Right lobe of liver (tissue), 6 donors: ENCODE measurements at regions not wholly inside any gene's neighbourhood (a gene's known extent, or its start where the extent isn't known, plus 50 kb on each side); places are given as distances from the start of the nearest gene placed in this dataset.

ENCODE experiments used
- ATAC-seq, 4 donors: fragments of 200-7000 bp; cut with Tn5 transposase; one replicate each; pipeline ENCODE4 v1.9.1; 2020; ENCODE audit warnings: mild to moderate bottlenecking in 4 of 4, moderate library complexity in 4 of 4
- DNase-seq, 3 donors: peaks; one replicate each; pipeline ENCODE4 v3.0.0-alpha.2; 2020
- H3K27ac ChIP-seq, 3 donors: fragments of 200-600 bp; one replicate each; pipeline ENCODE4 v1.8.0; 2022
- H3K27me3 ChIP-seq, 2 donors: fragments of 200-600 bp; one replicate each; pipeline ENCODE4 v1.8.0; 2022
- H3K36me3 ChIP-seq, 4 donors: fragments of 200-600 bp; sonication (generic) in 1 of 4; one replicate each; pipeline versions ENCODE4 v1.5.1 to v1.8.0; 2017 to 2022; ENCODE audit warnings: control low read depth in 1 of 4
- H3K4me1 ChIP-seq, 4 donors: fragments of 200-600 bp; sonication (generic) in 1 of 4; one replicate each; pipeline versions ENCODE4 v1.5.1 to v1.8.0; 2017 to 2022; ENCODE audit warnings: control low read depth in 1 of 4
- H3K4me3 ChIP-seq, 3 donors: fragments of 200-600 bp; one replicate each; pipeline ENCODE4 v1.8.0; 2022
- H3K9me3 ChIP-seq, 4 donors: fragments of 200-600 bp; sonication (generic) in 1 of 4; one replicate each; pipeline versions ENCODE4 v1.5.1 to v1.8.0; 2017 to 2022; ENCODE audit warnings: control low read depth in 1 of 4
- CTCF ChIP-seq, 4 donors: fragments of 200-600 bp in 3 of 4; fragments of 450-650 bp in 1 of 4; IDR thresholded peaks; one replicate each; pipeline versions ENCODE4 v1.5.1 to v1.8.0; 2016 to 2022; ENCODE audit warnings: antibody characterized with exemption in 4 of 4, mild to moderate bottlenecking in 2 of 4
- POLR2A ChIP-seq: fragments of 450-650 bp; IDR thresholded peaks from one replicate; pipeline ENCODE4 v1.6.1; 2017; ENCODE audit warnings: antibody characterized with exemption, mild to moderate bottlenecking
- WGBS: methylation state at CpG from one replicate; pipeline ENCODE4 v1.1.6; 2018; ENCODE audit warnings: low coverage, low lambda C conversion rate; ENCODE audit not compliant: insufficient coverage; ENCODE audit errors: missing lambda C conversion rate; 5-methylcytosine and 5-hydroxymethylcytosine counted together
- intact Hi-C, 2 donors: fragments of 100-400 bp; cut with DNase I; formaldehyde crosslinking; loops; one replicate each; pipeline versions ENCODE4 v1.11.2 to v1.14.1; 2022
- donor health status: DM: no; HTN: yes; CAD: no.
- donor health status: DM: no; HTN: no; CAD: no.
- donor health status: DM: no; HTN: no; CAD: no.
- donor health status: DM: no; HTN: yes; CAD: no.
- donor health status: DM: no; HTN: yes; CAD: no.

- H3K4me1 ChIP-seq = no peaks in the 10 kb centered on the region
- no peak overlapping the region for H3K4me3 ChIP-seq
- intact Hi-C loops = no loop called here
- ATAC-seq = no peak
- no peaks in the 10 kb centered on the region for H3K27me3 ChIP-seq
- DNase-seq = no peak
- 55% methylated on average over 4 of the region's 4 CpGs for WGBS
- no peaks in the 10 kb centered on the region for H3K36me3 ChIP-seq
- H3K27ac ChIP-seq = no peak overlapping the region
- H3K9me3 ChIP-seq = no peaks in the 10 kb centered on the region
- TF ChIP-seq POLR2A = no peak
- no peak for TF ChIP-seq CTCF (IDR thresholded peaks at IDR 0.05)
These were observed 413.6 kb downstream of the ENC1 start for GRCh38 chr5:74226716-74227485.

GRCh38 chr5:74225587-74225986 lies 414.9 kb downstream of the ENC1 start:
- no peak for TF ChIP-seq CTCF (IDR thresholded peaks at IDR 0.05)
- TF ChIP-seq POLR2A = no peak
- ATAC-seq (no peak), DNase-seq (no peak)
- Histone ChIP-seq H3K4me1 (no peaks in the 10 kb centered on the region), H3K27me3 (no peaks in the 10 kb centered on the region), H3K4me3 (no peak overlapping the region), H3K27ac (no peak overlapping the region), H3K9me3 (no peaks in the 10 kb centered on the region), H3K36me3 (no peaks in the 10 kb centered on the region)
- intact Hi-C loops = no loop called here

- ATAC-seq (no peak), DNase-seq (no peak)
- no peaks in the 10 kb centered on the region for H3K36me3 ChIP-seq
- no peak overlapping the region for H3K27ac ChIP-seq
- H3K4me3 ChIP-seq = no peak overlapping the region
- no peaks in the 10 kb centered on the region for H3K27me3 ChIP-seq
- intact Hi-C loops = no loop called here
- no peaks in the 10 kb centered on the region for H3K9me3 ChIP-seq
- TF ChIP-seq POLR2A (no peak), CTCF (IDR thresholded peaks at IDR 0.05) (no peak)
- no peaks in the 10 kb centered on the region for H3K4me1 ChIP-seq
These were observed 416.2 kb downstream of the ENC1 start for GRCh38 chr5:74224331-74224730.

- Histone ChIP-seq H3K4me3 (no peak overlapping the region), H3K9me3 (no peaks in the 10 kb centered on the region), H3K27ac (no peak overlapping the region), H3K27me3 (no peaks in the 10 kb centered on the region), H3K36me3 (no peaks in the 10 kb centered on the region), H3K4me1 (no peaks in the 10 kb centered on the region)
- WGBS = 50% methylated on average over 1 of the region's 1 CpG
- no peak for ATAC-seq
- intact Hi-C loops = no loop called here
- TF ChIP-seq POLR2A (no peak), CTCF (IDR thresholded peaks at IDR 0.05) (no peak)
- no peak for DNase-seq
These were observed 417.7 kb downstream of the ENC1 start for GRCh38 chr5:74222806-74223205.

GRCh38 chr5:74221413-74221812 lies 419.1 kb downstream of the ENC1 start:
- no peaks in the 10 kb centered on the region for H3K4me1 ChIP-seq
- no peak for TF ChIP-seq POLR2A
- DNase-seq (no peak), ATAC-seq (no peak)
- 77% methylated on average over 5 of the region's 5 CpGs for WGBS
- H3K27me3 ChIP-seq = no peaks in the 10 kb centered on the region
- H3K9me3 ChIP-seq = no peaks in the 10 kb centered on the region
- intact Hi-C loops = no loop called here
- H3K36me3 ChIP-seq = no peaks in the 10 kb centered on the region
- no peak overlapping the region for H3K27ac ChIP-seq
- no peak overlapping the region for H3K4me3 ChIP-seq
